ENCODE measurements at regions not wholly inside any gene's neighbourhood (a gene's known extent, or its start where the extent isn't known, plus 50 kb on each side); places are given as distances from the start of the nearest gene placed in this dataset.

DNA sequence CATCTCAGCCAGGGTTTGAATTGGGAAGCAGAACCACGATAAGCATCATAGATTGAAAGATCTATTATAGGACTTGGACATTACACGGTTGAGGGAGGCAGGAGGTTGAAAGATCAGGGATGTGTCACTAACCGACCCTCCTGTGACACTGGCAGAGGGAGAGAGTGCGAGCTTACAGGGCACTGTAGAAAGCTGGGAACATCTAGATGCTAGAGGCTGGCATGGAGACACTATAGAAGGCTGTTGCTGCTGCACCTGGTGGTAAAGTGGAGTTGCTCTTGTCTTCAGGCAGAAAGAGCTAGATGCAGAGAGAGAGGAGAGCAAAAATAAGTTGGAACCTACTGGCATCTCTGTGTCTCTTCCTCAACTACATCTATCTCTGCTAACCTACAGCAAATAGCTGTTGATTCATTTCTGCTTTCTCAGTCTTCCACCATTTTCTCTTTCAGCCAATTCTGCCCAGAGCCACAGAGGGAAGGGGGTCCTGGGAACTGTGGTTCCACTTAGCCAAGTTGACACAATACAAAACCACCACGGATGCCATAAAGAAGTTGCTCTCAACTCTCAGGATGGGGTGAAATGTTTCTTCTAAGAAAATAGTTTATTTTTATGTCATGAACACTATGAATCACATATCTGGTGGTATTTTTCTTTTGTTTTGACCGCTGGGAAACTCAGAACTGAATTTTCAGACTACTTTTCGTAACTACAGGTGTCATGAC lies 155.9 kb downstream of the ZNF281 start:
- no peak for DNase-seq (ENCODE audit: low read depth)

DNA sequence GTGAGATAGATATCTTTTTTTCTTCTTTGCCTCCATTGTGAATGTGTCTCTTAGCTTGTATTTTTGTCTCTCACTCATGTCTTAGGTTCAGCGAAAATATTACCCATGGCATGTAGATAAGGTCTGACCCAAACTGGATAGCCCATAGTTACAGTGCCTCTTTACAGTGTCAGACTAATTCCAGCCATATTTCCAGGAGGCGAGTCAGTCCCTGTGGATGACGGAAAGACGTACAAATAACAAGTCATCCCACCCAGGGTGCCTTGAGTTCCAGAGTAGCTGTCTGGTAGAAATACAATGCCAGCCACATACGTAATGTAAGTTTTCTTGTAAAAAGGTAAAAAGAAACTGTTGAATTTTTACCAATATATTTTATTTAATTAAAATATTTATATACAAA lies 157.3 kb downstream of the ZNF281 start:
- no peak for DNase-seq (ENCODE audit: low read depth)

DNA sequence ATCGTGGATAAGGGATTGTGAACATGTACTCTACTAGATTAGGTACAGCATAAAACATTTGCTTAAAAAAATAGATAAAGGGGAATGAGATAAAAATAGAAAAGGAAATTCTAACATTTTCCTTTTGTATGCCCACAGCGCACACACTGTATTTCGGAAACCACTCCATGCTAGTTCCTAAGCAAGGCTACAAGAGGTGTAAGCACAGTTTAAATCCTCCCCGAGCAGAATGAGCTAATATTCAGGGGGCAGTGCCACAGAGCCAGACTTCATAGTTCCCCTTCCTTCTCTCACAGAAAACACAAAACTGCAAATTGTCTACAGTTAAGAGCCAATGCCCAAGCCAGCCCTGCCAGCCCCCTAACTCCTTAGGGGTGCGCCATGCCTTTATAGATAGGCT lies 159.4 kb downstream of the ZNF281 start:
- DNase-seq (ENCODE audit: low read depth) = no peak

DNA sequence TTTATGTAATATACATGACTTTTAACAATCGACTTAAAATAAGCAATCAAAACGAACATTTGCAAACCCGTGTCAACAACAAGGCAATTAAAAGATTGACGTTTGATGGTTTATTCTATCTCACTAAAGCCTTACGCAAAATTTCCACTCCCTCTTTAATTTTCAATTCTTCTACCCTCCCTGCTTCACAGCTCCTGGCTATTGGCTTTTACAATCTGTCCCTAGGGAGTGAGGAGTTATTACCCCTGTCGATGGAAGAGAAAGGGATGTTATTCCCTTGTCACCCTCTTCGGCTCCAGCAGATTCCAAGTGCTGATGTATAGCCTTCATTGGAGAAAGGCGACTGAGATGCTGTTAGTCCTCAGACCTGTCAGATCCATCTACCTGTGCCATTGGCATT lies 161.3 kb downstream of the ZNF281 start:
- no peak for DNase-seq (ENCODE audit: low read depth)

- no peak for DNase-seq (ENCODE audit: low read depth)
These were observed 162.3 kb downstream of the ZNF281 start for GRCh38 chr1:200247518-200247917.

GRCh38 chr1:200245473-200245872 lies 164.4 kb downstream of the ZNF281 start:
- DNase-seq (ENCODE audit: low read depth) = no peak

DNA sequence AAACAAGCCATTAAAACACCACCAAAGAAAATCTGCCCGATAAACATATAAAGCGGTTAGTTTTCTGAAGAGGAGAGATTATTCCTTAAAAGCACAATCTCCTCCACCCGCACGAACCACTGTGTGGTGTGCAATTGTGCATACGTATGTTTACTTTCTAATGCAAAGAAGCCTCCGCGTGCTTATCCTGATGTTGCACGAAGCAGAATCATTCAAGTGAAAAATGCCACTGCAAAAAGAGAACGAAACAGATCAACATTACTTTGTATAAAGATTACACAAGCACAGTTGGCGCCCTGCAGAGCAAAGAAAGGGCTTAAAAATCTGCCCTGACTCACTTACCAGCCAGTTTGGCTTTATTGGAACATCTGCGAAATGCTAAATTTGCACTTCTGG lies 166.8 kb downstream of the ZNF281 start:
- no peak for DNase-seq (ENCODE audit: low read depth)

- DNase-seq (ENCODE audit: low read depth) = no peak
These were observed 167.5 kb downstream of the ZNF281 start for GRCh38 chr1:200242110-200243041.

- no peak for DNase-seq (ENCODE audit: low read depth)
These were observed 169.2 kb downstream of the ZNF281 start for GRCh38 chr1:200240656-200241055.

DNA sequence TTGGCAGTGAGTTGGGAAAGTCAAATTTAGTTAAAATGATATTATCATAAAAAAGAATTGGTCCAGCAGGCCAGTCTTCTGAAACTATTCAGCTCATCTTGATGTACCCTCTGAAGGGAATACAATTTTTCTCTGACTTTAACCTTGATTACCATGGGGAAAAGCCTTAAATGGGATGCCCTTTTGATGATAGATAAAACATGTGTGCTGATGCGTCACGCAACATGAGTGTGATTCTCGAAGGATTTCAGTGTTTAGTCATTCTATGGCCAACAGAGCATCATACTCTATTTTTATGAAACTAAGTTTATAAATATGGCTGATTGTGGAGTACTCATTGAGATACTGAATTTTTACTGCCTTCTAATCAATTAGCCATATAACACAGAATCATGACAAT lies 171.5 kb downstream of the ZNF281 start:
- no peak for DNase-seq (ENCODE audit: low read depth)

DNA sequence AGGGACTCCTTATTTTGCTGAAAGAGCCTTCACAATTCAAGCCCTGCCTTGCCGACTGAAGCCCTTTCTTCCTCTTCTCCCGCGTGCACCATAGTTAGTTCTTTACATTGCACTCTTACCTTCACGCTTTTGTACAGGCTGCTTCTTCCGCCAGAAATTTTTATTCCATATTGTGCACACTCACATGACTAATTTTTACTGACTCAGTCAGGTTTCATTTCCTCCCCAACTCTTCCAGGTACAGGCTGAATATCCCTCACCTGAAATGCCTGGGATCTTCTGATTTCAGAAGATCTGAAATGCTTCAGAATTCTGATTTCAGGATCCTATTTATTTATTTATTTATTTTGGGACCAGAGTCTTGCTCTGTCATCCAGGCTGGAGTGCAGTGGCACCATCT lies 172.8 kb downstream of the ZNF281 start:
- DNase-seq (ENCODE audit: low read depth) = no peak

DNA sequence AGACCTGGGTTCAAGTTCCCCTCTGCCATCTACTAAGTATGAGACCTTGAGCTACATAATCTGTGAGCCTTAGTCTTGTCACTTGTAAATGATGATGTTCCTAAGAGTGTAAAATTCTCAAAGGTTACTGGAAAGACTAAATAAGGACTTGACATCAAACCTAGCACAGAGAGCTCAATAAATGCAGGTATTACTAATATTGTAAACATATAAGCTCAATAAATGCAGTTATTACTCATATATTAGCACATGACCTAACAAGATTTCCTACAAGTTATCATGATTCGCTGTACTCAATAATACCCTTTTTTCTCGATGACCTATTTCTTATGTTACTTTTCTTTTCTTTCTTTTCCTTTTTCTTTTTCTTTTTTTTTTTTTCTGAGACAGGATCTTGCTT lies 174.9 kb downstream of the ZNF281 start:
- DNase-seq (ENCODE audit: low read depth) = no peak

DNA sequence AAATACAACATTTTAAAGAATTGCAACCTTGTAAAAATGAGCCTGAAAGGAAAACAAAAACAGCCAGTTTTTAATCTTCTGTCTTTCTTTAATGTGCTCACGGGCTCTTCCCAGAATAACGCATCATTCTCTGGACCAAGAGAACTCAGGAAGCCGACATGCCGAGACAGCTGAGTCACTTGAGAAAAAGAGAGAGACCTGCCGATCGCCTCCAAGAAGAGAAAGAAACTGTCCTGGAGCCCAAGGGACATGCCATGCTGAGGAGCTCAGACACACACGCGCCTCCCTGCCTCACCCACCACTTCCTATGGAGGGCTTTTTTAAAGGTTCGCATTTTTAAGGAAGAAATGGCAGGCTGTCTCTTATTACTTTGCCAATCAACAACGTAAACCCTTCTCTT lies 176.4 kb downstream of the ZNF281 start:
- no peak for DNase-seq (ENCODE audit: low read depth)

DNA sequence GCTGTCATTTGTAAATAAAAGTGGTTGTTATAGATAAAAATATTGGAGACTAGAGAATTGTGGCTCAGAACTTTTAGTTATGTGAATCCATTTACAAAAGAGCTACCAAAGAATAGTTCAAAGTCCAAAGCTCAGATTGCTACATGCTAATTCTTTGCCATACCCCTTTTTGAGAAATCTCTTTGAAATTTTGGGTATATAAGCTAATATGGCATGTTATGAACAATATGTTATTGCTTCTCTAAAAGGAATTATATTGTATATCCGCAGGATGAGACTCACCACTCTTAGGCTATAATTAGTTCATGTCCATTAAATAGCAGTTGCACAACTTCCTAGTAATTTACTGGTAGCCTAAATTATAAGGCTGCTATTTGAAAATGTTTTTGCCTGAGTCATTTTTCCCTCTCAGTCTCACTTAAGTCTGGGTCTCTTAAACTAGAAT lies 178.0 kb downstream of the ZNF281 start:
- DNase-seq (ENCODE audit: low read depth) = no peak

GRCh38 chr1:200230671-200231070 lies 179.2 kb downstream of the ZNF281 start:
- no peak for DNase-seq (ENCODE audit: low read depth)

DNA sequence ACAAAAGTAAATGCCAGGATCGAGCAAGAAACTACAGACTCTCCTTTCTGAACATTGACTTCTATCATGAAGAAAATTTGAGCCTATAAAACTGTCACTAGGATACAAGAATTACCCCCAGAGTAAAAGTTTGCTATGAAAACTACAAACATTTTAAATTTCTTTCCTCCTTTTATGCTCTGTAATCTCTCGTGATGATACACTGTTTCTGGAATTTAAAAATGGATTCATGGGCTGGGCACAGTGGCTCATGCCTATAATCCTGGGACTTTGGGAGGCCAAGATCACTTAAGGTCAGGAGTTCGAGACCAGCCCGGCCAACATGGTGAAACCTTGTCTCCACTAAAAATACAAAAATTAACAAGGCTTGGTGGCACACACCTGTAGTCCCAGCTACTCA lies 181.3 kb downstream of the ZNF281 start:
- no peak for DNase-seq (ENCODE audit: low read depth)

DNA sequence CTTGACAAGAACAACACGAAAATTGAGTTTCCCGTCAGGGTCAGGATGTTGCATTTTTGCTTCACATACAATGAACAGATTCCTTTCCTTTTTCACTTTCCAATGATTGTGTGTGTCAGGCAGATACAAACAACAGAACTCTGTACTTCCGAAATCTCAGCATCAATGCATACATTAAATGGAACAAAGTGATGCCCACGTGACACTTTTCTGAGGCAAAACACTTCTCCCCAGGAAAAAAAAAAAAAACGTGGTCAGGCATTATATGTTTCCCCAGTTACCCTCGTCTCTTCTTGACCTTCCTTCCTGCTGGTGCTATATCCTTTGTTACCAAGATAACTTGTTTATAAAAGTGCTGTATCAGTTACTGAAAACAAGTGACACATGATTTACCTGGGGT lies 181.8 kb downstream of the ZNF281 start:
- no peak for DNase-seq (ENCODE audit: low read depth)
